ENCODE measurements at regions not wholly inside any gene's neighbourhood (a gene's known extent, or its start where the extent isn't known, plus 50 kb on each side); places are given as distances from the start of the nearest gene placed in this dataset.

DNA sequence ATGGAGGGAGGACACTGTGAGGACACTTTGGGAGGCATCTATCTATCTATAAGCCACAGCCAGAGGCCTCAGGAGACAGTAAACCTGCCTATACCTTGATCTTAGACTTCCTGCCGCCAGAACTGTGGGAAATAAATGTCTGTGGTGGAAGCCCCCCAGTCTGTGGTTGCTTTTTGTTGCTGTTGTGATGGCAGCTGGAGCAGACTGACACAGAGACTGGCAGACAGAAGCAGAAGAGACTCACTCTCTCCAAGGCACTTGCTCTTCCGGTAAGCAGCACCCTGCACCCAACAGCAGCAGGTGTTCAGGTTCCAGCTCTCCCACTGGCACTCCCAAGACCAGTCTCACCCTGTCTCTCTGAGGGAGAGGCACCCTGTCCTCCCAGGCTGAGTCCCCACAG lies 297.6 kb downstream of the TTLL7 start:
- no peak for DNase-seq (ENCODE audit: low read depth)
- H3K4me3 ChIP-seq (ENCODE audit: low read length), result no peak overlapping the region
- TF ChIP-seq, protein P1, sequence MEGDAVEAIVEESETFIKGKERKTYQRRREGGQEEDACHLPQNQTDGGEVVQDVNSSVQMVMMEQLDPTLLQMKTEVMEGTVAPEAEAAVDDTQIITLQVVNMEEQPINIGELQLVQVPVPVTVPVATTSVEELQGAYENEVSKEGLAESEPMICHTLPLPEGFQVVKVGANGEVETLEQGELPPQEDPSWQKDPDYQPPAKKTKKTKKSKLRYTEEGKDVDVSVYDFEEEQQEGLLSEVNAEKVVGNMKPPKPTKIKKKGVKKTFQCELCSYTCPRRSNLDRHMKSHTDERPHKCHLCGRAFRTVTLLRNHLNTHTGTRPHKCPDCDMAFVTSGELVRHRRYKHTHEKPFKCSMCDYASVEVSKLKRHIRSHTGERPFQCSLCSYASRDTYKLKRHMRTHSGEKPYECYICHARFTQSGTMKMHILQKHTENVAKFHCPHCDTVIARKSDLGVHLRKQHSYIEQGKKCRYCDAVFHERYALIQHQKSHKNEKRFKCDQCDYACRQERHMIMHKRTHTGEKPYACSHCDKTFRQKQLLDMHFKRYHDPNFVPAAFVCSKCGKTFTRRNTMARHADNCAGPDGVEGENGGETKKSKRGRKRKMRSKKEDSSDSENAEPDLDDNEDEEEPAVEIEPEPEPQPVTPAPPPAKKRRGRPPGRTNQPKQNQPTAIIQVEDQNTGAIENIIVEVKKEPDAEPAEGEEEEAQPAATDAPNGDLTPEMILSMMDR (IDR thresholded peaks at IDR 0.05; ENCODE audit: insufficient read depth, low read depth, low read length, missing control alignments), result no peak

DNA sequence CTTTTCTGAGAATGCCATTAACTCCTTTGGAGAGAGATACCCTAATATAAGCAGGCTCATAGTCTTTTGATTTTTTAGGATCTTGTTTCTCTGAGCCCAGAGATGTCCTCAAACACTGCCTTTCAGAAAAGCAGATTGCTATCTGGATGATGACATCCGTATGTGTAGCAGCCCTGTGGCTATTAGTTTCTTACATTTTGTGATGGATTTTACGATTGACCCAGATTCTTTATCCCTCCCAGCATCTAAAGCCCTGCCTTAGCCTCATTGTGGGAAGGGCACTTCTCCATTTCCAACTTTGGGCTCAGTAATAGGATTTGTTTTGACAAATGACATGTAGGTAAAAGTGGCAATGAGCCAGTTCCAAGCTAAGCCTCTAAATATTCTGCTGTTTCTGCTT lies 300.3 kb downstream of the TTLL7 start:
- TF ChIP-seq, protein P1 (IDR thresholded peaks at IDR 0.05; ENCODE audit: insufficient read depth, low read depth, low read length, missing control alignments), result no peak
- no peak for DNase-seq (ENCODE audit: low read depth)
- H3K4me3 ChIP-seq (ENCODE audit: low read length), result no peak overlapping the region

DNA sequence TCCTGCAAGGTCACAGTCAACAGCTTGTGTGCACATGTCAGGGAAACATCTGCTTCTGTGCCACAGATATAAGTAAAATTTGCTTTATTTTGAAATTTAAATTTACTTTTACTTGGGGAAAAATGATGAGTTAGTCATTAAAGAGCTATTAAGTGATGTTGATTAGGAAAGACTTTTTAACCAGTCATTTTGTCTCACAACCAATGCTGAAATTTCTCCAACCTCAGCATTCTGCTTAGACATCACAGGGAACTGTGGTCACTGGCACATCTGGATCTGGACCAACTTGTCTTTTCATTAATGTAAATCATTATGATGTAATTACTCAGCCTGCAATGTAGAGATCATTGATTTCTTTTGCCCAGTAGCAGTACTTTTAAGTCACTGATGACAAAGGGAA lies 301.0 kb downstream of the TTLL7 start:
- DNase-seq (ENCODE audit: low read depth), result no peak
- H3K4me3 ChIP-seq (ENCODE audit: low read length), result no peak overlapping the region
- TF ChIP-seq, protein P1 (IDR thresholded peaks at IDR 0.05; ENCODE audit: insufficient read depth, low read depth, low read length, missing control alignments), result no peak

DNA sequence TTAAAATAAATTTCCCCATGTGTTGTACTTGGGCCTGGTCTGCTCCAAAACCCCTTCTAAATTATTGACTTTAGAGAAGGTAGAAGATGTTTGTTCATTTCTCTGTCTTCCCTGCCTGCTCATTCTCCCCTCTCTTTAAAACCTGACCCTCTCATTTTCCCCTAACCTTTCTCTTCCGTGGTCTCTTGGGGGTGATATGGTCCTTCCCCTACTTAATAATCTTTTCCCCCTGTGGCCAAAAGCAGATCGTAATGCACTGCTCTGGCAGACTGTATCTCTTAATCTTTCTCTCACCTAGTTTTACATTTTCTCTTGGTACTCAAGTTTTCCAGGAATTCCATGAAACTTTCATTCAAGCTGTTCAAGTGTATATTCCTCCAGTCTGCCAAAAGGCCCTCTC lies 301.7 kb downstream of the TTLL7 start:
- no peak overlapping the region for H3K4me3 ChIP-seq (ENCODE audit: low read length)
- TF ChIP-seq, protein P1 (IDR thresholded peaks at IDR 0.05; ENCODE audit: insufficient read depth, low read depth, low read length, missing control alignments), result no peak
- DNase-seq (ENCODE audit: low read depth), result no peak

DNA sequence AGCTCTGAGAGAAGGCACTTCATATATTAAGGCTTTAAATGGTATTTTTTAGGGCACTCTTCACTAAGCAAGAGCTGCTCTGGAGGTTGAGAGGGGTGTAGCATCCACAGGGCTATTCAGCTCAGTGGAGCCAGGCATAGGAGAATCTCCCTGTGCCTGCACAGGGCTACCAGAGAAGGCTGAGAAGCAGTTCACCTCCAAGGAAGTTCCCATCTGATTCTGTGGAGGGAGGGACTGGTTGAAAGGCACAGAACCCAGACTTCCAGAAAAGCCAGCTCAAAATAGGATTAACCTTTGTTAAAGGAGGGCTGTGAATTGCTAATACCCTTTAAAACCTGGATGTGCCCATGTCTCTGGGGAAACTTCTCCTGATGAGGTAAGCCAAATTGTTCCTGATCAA lies 304.5 kb downstream of the TTLL7 start:
- DNase-seq (ENCODE audit: low read depth), result no peak
- no peak overlapping the region for H3K4me3 ChIP-seq (ENCODE audit: low read length)
- TF ChIP-seq, protein P1 (IDR thresholded peaks at IDR 0.05; ENCODE audit: insufficient read depth, low read depth, low read length, missing control alignments), result no peak

DNA sequence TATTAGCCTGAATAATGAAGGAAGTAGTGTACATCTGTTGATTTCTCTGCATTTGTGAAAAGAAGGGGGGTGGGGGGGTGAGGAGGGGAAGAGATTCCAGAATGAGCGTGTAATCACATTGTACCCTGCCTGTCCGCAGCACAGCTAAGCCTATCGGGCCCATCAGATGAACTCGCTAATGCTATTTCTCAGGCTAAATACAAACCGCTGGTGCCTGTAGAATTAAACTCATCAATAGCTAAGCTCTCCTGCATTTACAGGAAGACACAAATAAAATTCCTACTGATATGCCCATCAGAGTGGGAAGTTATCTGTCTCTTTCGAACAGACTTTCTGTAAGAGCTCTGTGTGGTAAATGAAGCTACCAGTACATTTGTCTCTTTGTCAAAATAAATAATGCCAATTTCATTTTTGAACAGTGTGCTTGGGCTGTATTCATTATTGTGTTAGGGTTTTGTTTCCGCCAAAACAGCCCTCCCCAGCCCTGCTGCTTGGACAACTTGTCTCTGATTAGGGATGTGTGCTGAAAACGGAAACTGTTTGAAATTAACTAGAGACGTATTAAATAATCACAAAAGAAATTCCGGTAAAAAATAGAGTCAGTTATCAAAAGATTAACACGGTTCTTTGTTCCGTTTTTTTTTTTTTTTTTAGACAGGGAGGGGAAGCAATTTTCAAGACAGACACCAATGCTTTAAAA lies 305.4 kb downstream of the TTLL7 start:
- no peak for DNase-seq (ENCODE audit: low read depth)
- TF ChIP-seq, protein P1 (IDR thresholded peaks at IDR 0.05; ENCODE audit: insufficient read depth, low read depth, low read length, missing control alignments), result no peak
- no peak overlapping the region for H3K4me3 ChIP-seq (ENCODE audit: low read length)
